ENCODE measurements at regions not wholly inside any gene's neighbourhood (a gene's known extent, or its start where the extent isn't known, plus 50 kb on each side); places are given as distances from the start of the nearest gene placed in this dataset.

DNA sequence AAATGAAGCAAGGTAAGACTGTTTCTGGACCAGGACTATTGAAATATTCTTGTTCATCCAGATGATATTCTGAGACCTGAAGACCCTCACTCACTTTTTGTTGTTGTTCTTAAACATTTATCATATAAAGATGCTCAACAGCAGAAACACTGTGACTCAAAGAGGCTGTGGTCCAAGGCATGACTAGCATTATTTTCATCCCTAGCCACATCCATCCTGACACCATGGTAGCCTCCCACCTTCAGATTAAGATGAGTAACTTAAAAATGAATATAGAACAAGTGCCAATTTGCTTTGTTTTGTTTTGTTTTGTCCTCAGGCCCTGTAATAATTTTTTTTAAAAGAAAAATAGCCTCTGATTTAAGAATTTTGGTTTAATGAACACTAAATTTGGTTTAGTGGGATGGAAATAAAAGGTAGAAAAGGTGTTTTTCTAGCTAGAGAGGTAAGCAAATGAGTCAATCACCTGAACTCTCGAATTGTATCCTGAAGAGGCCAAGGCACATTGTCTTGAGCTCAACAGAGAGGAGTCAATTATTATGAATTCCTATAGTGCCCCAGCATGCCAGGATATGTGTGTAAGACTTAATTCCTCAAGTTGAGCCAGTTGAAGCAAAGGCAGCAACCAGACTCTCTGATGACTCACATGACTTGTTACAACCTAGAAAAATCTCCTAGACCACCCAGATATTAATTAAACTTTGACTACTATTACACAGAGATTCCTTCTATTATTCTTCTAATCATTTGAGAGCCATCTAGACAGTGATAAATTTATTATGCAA lies 380.1 kb upstream of the TUSC1 start:
- DNase-seq (ENCODE audit: low spot score), result peak; percentile 4

DNA sequence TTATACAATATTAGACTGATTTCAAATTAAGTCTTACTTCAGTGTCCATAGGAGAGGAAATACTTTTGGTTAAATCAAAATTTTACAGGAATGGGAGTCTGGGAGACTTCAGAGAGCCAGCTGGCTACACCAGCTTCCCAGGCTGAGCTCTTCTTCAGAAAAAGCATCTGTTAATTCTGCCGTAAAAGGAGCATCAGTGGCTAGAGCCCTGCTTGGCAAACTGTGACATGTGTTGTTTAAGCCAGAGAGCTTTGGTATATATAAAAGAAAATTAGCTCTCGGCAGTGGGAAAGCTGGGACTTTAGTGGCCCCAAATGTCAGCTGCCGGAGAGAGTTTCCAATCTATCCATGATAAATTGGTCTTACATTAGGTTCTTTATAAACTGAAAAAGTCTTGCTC lies 378.8 kb upstream of the TUSC1 start:
- no peak for DNase-seq (ENCODE audit: low spot score)

DNA sequence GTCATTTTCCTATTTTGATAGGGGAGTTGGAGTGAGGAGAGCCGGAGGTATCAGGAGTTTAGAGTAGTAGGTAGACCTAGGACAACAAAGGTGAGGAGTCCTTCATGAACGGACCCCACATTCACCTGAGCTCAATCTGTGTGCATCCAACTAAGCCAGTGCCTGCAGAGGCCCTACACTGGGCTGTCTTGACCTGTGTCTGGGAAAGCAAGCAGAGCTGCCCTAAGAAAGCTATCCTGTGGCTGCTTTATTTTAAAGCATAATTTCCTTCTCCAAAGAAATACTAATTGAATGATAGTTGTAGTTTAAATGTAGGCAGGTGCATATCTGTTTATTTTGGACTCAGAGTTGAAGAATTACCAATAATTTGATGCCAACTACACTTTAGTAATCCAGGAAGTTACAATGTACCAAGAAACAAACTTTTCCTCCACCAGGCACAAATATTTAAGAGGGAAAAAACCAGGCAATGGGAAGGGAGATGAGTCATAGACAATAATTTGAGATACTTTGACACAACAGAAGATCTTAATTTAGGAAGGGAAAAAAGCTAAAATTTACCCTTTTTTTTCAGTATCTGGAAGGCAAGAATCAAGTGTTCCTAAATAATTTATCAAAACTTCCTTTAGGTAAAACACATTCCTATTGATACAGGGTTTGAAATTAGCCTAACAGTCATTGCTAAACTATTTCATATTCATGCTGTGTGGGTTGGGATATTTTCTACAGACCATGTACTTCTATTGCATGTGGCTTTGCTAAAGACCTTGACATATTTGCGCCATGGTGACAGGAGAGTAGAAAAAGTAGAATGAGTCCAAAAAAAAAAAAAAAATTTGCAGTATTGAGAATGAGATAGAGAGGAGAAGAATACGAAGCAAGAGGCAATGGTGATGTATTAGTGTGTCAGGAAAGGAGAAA lies 376.6 kb upstream of the TUSC1 start:
- DNase-seq (ENCODE audit: low spot score), result peak; percentile 30

DNA sequence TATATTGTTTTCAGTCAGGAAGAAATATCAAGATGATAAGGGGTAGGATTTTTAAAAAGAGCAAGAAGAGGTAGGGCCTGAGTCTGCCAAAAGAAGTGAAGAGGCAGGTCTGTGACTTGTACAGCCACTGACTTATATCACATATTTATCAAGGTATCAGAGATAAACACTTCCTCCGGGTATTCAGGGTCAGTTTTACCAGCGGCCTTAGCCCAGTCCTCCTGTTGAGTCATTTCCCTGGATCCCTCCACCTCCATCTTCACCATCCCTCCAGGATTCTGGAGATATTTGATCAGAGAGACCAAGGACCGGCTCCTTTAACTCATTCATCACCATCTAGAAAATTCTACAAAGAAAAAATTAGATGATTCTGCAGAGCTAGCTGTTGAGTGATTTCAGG lies 375.7 kb upstream of the TUSC1 start:
- DNase-seq (ENCODE audit: low spot score), result no peak

DNA sequence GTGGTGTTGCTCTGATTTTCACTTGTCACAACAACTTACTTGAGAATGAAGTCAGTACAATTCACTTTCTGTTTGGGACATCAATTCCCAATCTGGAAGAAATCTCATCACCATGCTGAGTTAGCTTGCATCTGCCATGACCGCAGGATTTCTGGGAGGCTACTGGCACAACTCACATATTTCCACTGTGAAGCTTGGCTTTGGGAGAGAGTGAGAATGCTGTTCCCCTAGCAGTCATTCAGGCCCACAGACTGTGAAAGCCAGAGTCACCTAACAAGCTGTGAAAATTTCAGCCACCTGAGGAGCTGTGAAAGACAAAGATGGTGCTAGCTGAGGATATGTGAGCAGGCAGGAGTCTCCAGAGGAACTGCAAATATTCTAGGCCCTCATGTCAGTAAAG lies 365.2 kb upstream of the TUSC1 start:
- DNase-seq (ENCODE audit: low spot score), result no peak

DNA sequence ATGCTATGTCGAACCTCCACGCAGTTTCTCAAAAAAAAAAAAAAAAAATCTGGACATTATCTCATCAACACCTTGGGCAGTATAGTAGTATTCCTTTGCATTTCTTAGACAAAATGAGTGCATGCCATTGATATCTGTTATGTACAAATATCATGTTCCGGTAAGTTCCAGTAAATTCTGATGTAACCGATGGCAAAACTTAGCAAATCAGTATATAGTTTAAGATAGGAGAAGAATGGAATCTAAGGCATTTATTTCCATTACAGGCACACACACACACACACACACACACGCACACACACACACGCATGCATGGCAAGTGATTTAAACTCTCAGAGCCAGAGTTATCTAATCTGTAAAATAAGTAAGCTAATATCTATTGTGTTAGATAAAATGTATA lies 356.5 kb upstream of the TUSC1 start:
- DNase-seq (ENCODE audit: low spot score), result no peak

DNA sequence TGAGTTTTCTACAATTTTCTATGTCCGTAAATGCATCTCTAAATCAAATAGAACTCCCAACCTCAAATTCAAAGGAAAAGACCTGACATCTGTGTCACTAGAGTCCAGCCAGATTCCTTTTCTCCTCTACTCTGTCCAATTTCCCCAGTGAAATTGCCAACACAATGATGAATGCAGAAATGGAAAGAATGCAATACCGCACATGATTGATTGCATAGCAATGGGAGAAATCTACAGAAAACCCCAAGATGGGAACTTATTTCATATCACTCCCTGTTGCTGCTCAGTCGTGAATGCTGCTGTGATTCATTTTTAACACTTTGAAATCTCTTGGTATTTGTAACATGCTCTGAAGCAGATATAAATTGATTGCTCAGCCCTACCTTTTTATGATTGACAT lies 355.1 kb upstream of the TUSC1 start:
- peak; percentile 46 for DNase-seq (ENCODE audit: low spot score)

DNA sequence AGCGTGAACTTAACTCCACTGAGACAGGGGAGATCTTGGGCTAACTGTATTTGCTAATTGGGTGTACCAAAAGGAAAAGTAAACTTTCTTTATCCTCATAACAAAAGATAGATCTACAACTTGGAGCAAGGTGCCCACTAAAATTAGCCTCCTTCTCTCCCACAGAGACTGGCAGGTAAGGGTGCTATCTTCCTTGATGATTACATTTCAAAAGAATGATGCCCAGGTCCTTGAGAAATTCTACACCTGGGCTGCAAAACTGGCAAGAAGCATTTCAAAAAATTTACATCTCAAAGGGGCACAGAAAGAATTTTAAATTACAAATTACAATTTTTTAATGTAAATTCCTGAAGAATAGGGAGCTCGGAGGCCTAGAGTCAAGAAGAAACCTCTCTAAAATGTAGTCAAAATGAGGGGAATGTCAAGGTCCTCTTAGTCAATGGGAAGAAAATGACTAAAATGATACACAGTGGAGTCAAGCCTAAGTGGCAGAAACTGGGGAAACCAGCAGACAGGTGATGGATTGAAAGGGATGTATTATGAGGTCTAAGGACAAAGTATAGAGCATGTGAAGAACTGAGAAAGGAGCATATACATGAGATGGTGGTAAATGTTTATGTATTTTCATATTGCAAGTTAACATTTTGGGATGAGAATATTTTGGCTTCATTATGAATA lies 348.3 kb upstream of the TUSC1 start:
- DNase-seq (ENCODE audit: low spot score), result no peak

DNA sequence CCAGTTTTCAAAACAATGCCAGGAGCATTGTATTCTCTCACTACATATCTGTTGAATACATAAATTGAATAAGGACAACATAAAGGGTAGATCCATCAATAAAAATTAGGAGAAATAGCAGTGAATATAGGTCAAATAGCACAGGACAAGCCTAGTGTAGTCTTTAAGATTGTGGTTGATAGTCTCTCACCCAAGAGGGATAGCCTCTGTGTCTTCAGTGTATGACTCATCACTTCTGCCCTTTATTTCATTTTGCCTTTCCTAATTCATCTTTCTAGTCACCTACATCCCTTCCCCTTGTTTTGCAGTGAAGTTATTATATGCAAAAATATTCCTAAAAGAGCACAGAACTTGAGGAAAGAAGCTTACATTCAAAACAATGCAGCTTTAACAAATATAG lies 335.0 kb upstream of the TUSC1 start:
- DNase-seq (ENCODE audit: low spot score), result peak; percentile 9

DNA sequence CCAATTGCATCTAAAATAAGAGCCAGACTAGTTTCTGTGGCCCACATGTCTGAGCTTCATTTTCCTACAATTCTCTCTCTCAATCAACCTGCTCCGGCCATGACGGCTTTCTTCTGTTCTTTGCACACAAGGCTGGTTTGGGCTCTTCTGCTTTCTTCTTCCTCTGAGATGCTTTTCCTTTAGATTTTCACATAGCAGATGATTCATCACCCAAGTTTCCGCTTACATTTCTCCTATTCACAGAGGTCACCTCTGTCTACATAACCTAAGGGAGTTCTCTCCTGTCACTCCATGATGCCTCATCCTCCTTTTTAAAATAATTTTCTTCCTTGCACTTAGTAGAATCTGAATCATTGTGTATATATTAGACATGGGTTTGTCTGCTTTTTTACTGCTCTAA lies 334.6 kb upstream of the TUSC1 start:
- DNase-seq (ENCODE audit: low spot score), result no peak

DNA sequence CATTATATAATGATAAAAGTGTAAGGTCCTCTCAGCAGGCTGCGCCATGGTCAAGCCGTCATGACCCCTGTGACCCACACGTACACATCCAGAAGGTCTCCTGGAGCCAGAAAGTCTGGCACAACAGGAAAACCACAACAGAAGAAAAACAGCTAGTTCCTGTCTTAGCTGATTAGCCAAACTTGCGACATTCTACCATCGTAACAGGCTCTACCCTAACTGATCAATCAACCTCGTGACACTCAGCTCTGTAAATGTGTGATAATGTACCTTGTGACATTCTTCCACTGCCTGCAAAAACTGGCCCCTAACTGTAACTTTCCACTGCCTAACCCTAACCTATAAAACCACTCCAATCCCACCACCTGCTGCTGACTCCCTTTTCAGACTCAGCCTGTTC lies 316.4 kb upstream of the TUSC1 start:
- no peak for DNase-seq (ENCODE audit: low spot score)

DNA sequence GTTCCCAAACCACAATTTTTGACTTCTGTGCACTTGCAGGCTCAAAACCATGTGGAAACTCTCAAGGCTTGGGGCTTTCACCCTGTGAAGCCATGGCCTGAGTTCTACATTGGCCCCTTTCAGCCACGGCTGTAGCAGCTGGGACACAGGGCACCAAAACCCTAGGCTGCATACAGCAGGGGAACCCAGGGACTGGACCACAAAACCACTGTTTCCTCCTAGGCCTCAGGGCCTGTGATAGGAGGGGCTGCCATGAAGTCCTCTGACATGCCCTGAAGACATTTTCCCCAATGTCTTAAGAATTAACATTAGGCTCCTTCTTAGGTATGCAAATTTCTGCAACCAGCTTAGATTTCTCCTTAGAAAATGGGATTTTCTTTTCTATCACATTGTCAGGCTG lies 312.1 kb upstream of the TUSC1 start:
- DNase-seq (ENCODE audit: low spot score), result no peak

DNA sequence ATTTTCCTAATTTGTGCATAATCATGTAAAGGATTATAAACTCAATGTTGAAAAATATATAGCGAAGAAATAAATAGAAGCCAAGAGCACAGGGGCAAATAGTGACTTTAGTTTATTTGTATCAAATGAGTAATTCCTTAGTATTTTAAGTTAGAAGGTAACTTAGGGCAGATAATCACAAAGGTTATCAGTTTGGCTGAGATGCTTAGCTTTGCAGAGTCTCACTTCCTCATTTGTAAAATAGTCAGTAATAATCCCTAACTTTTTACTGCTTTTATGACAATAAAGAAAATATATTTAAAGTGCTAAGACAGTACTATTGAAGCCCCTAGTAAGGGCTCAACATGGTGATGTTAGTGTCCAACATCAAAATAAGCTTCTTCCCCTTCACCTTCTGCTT lies 297.4 kb upstream of the TUSC1 start:
- DNase-seq (ENCODE audit: low spot score), result no peak

DNA sequence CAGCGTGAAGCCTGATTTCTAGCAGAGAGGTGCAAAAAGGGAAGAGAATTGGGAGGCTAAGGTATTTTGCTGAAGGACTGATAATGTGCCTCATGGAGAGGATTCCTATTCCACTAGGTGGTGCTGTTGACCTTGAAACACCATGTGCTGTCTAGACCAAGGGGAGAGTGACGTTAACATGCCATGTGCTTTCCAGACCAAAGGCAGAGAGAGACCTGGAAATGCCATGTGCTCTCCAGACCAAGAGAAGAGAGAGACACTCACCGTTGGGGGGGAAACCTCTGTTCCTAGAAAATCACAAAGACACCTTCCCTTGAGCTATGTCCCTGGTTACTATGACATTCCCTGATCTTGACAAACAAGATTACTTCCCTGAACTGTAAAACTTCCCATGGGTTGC lies 286.0 kb upstream of the TUSC1 start:
- peak; percentile 64 for DNase-seq (ENCODE audit: low spot score)

DNA sequence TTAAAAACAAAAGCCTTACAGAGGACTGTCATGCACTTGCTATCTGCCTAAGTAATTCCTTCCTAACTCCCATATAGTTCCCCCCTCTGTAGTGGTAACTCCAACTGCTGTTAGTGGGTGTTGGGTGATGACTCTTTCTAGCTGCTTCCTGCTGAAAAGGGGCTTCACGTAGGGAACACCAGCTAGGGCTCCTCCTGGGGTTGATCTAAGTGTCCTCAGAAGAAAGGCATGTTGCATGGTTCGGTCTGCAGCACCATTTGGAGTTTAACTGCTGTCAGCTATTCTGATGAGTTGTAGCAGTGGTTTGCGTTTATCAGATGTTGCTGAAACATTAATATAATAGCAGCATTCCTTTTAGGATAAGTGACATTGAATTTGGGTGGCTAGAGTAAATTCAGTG lies 281.9 kb upstream of the TUSC1 start:
- peak; percentile 7 for DNase-seq (ENCODE audit: low spot score)

DNA sequence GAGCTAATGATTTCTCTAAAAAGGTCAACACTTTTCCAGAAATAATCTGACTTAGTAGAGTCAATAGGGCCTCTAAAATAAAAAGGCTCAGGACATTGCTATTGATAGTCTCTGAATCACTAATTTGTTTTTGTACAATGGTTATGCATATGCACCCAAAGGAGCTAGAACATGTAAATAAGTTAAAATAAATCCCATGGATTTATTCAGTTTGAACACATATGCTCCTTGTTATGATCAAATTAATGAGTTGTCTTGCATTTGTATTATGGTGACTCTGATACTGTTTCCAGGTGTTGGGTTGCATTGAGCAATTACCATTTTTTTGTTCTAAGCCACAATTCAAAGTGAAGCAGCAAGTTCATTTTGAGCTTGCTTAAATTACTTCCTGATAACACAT lies 276.0 kb upstream of the TUSC1 start:
- no peak for DNase-seq (ENCODE audit: low spot score)

DNA sequence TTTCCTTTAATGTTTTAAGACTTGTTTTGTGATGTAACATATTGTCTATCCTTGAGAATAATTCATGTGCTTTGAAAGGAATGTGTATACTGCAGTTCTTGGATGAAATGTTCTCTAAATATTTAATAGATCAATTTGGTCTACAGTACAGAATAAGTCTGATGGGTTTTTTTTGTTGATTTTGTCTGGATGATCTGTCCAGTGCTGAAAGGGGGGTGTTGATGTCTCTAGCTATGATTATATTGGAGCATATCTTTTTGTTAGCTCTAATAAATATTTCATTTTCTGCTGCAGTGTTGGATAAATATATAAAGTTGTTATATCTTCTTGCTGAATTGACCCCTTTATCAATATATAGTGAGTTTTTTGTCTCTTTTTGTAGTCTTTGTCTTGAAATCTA lies 269.9 kb upstream of the TUSC1 start:
- DNase-seq (ENCODE audit: low spot score), result no peak

DNA sequence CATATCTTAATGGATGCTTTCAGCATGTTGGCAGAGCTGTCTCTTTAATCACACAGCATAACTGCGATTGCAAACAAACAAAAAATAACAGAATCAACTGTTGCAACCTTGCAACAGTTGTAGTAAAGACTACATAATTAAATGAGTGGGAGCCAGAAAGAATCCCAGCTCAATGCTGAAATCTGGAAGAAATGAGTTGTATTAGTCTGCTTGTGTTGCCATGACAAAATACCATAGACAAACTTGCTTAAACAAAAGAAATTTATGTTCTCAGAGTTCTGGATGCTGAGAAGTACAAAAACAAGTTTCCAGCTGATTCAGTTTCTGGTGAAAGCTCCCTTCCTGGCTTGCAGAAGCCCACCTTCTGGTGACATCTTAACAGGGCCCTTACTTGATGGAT lies 260.9 kb upstream of the TUSC1 start:
- DNase-seq (ENCODE audit: low spot score), result no peak

DNA sequence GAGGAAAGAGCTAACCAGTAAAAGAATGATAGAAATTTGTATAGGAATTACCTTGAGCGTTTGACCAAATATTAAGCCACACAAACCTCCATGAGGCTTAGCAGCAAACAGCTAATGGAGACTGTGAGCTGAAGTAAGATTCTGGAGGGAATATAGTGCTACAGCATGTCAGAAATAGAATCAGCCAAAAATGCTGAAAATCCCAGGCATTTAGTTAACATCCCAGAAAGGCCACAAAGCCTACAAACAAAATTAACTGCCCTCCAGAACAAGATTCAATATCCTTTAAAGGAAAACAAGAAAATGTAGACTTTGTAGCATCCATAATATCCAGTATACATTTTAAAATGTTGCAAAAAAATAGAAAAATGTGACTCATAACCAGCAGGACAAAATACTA lies 257.8 kb upstream of the TUSC1 start:
- DNase-seq (ENCODE audit: low spot score), result peak; percentile 1

DNA sequence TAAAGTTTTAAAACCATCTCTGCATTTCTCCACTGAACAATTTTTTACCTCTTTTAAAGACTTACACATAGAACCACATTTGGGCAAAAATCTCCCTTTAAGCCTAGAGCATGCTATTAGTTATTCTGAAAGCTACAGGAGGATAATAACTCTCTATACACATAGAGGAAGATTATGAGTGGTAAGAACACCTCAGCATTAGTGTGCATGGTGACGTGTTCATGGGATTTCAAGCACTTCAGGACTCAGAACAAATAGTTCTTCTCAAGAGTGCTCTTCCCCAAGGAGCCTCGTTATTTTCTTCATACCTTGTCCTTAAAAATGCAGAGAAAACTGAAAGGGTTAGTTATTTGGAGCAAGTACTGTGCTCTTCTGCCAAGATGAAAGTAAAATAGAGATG lies 256.9 kb upstream of the TUSC1 start:
- DNase-seq (ENCODE audit: low spot score), result no peak

DNA sequence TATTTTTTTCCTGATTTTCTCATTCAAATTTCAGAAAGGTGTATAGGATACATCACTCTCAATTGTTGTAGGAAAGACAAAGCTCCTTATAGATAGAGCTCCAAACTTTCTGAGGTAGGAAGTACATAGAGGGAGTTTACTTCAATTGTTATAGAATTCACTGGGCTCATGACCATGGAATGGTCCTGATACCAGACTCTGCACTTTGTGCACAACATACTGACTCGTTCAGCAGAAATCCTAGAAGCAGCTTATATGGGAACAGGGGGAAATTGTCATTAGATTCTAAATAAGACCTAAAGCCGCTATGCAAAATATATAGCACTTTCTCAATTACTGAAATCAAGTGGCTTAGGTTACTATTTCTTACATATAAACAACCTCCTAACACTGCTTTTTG lies 240.5 kb upstream of the TUSC1 start:
- DNase-seq (ENCODE audit: low spot score), result no peak

DNA sequence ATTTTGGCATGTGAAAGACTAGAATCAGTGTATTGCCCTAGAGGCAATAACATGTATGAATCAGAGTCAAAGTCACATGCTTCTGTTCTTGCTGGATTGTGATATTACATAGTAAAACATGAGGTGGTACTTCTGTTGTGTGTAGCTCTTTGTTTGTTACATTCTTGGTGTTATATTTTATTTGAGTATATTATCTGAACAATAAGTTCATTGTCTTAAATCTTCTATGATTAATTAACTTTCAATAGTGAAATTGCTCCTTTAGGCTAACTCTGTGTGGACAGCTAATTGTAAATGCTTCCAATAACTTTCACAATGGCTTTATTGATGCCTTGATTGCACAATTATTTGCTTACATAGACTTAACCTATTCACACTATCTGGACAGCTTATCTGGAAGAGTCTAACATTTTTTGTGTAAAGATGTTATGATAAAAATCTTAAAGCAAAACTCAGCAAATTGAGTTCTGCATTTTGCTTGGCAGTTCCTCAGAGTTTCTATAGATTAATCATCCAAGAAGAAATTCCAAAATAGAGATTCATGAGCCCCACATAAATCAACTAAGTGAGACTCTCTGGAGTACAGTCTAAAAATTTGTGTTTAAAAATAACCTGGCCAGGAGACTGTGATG lies 239.6 kb upstream of the TUSC1 start:
- peak; percentile 2 for DNase-seq (ENCODE audit: low spot score)
